ENCODE measurements at regions not wholly inside any gene's neighbourhood (a gene's known extent, or its start where the extent isn't known, plus 50 kb on each side); places are given as distances from the start of the nearest gene placed in this dataset.

DNA sequence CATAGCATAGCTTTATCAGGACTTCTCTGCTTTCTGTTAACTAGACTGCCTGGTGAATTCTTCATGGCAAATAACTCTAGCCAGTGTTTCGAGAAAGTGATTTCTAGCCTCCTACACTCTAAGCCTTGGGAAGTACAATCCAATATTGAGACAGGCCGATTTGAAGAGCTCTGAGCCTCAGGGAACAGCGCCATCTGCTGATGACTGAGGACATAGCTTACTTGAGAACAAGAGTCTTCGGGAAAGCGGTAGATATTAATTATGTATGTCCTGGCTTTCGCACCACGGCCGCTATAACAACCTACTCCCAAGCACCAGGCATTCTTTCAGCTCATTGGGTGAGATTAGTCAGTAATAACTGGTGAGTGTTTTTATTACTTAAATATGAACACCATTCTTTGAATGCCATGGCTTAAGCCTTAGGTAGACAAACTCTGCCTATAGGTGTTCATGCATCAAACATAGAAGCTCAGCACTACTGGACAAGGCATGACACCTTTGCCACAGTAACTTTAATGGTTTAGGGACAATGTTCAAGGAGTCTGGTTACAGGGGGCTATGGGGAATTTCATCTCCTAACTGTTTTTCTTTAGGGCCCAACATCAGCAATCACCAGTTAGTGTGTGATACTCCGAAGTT lies 518.6 kb downstream of the BMP2 start:
- WGBS, 2 donors (ENCODE audit: low coverage in 1 of 2) = 16 to 24% methylated on average over 7 to 9 of the region's 9 CpGs
- TF ChIP-seq, protein P1, sequence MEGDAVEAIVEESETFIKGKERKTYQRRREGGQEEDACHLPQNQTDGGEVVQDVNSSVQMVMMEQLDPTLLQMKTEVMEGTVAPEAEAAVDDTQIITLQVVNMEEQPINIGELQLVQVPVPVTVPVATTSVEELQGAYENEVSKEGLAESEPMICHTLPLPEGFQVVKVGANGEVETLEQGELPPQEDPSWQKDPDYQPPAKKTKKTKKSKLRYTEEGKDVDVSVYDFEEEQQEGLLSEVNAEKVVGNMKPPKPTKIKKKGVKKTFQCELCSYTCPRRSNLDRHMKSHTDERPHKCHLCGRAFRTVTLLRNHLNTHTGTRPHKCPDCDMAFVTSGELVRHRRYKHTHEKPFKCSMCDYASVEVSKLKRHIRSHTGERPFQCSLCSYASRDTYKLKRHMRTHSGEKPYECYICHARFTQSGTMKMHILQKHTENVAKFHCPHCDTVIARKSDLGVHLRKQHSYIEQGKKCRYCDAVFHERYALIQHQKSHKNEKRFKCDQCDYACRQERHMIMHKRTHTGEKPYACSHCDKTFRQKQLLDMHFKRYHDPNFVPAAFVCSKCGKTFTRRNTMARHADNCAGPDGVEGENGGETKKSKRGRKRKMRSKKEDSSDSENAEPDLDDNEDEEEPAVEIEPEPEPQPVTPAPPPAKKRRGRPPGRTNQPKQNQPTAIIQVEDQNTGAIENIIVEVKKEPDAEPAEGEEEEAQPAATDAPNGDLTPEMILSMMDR (IDR thresholded peaks at IDR 0.05) = peak; percentile 59 to 83 (median 72)
- TF ChIP-seq EP300 (IDR thresholded peaks at IDR 0.05; ENCODE audit: low read depth) = no peak
- H3K9me3 ChIP-seq = no peaks in the 10 kb centered on the region
- no peak overlapping the region for H3K27ac ChIP-seq
- H3K27me3 ChIP-seq = no peaks in the 10 kb centered on the region
- H3K4me3 ChIP-seq = no peak overlapping the region
- DNase-seq = peak; percentile 67
- intact Hi-C loops (cut with DNase I; ENCODE audit: low total_unique reads) = no loop called here
- no peaks in the 10 kb centered on the region for H3K4me1 ChIP-seq
- no peaks in the 10 kb centered on the region for H3K36me3 ChIP-seq
- in situ Hi-C loops (cut with MboI; ENCODE audit: low pct_ligation_motif_present in 1 of 4, low pct_unique_long_range_greater_than_20kb in 1 of 4, low sequenced_read_pairs in 3 of 4) = loop anchor here in 3 of 4 donors (10.0 to 25.0 kb wide), 2 partner anchors 524 to 1141 kb away; partner anchors contain the start of gene BMP2 (in 2 of the 3)

DNA sequence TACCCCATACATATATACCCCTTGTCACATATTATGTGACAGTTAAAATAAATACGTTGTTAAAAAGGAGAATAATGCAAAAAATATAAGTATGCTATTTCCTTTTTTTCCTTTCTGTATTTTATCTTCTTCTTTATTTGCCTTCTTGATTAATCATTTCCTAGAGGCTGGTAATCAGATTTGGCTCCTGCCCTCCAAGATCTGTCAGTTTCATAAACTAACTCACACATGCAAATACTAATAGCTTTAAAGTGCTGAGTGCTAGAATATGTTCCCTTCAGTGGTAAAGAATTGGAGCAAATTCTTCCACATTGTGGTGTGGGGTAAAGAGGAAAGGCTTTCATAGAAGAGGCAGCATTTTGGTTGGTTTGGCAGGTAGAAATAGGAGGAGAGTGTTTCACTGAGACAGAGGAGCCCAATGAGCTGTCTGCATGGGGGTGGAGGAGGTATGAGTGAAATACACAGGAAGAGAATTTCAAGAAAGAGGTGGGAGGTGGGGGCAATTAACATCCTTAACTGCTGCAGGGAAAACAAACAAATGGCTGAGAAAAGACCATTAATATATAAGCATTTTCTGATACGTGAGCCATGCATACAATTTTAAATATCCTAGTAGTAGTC lies 523.9 kb downstream of the BMP2 start:
- 39% methylated on average over 2 of the region's 2 CpGs for WGBS, 2 donors (ENCODE audit: low coverage in 1 of 2)
- intact Hi-C loops (cut with DNase I; ENCODE audit: low total_unique reads) = no loop called here

DNA sequence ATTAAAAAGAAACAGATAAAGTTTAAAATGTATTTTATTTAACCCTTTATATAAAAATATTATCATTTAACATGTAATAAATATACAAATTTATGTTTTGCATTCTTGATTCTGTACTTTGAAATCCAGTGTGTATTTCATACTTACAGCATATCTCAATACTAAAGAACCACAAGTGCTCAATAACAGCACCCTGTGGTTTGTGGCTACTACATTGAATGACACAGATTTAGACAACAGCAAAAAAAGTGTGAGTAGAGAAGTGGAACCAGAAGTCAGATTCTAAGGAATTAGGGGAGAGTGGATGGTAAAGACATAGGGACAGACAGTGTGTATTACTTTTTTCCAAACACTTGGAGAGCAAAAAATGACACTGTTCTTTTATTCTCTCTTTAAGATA lies 524.5 kb downstream of the BMP2 start:
- H3K36me3 ChIP-seq = no peaks in the 10 kb centered on the region
- H3K27ac ChIP-seq = no peak overlapping the region
- H3K4me3 ChIP-seq = no peak overlapping the region
- no peaks in the 10 kb centered on the region for H3K9me3 ChIP-seq
- no peaks in the 10 kb centered on the region for H3K27me3 ChIP-seq
- in situ Hi-C loops (cut with MboI; ENCODE audit: low pct_ligation_motif_present in 1 of 4, low pct_unique_long_range_greater_than_20kb in 1 of 4, low sequenced_read_pairs in 3 of 4) (loop anchor here in 2 of 4 donors (25.0 kb wide), 1 partner anchor 530 kb away; the partner anchor contains the start of gene BMP2 (in 2 of the 2)), intact Hi-C loops (cut with DNase I; ENCODE audit: low total_unique reads) (no loop called here)
- DNase-seq = no peak
- no peaks in the 10 kb centered on the region for H3K4me1 ChIP-seq
- no peak for TF ChIP-seq POLR2AphosphoS5 (IDR thresholded peaks at IDR 0.05)
- TF ChIP-seq, protein P1 (IDR thresholded peaks at IDR 0.05) = no peak
- no peak for TF ChIP-seq EP300 (IDR thresholded peaks at IDR 0.05; ENCODE audit: low read depth)
- no peak for TF ChIP-seq POLR2A (IDR thresholded peaks at IDR 0.05)

More for the DNA sequence above, 523.9 kb downstream of the BMP2 start:
- DNase-seq = no peak
- TF ChIP-seq POLR2AphosphoS5 (IDR thresholded peaks at IDR 0.05) = no peak
- no peak for TF ChIP-seq EP300 (IDR thresholded peaks at IDR 0.05; ENCODE audit: low read depth)
- no peak for TF ChIP-seq POLR2A (IDR thresholded peaks at IDR 0.05)
- TF ChIP-seq, protein P1 (IDR thresholded peaks at IDR 0.05) = no peak
- no peaks in the 10 kb centered on the region for H3K9me3 ChIP-seq
- no peak overlapping the region for H3K27ac ChIP-seq
- in situ Hi-C loops (cut with MboI; ENCODE audit: low pct_ligation_motif_present in 1 of 4, low pct_unique_long_range_greater_than_20kb in 1 of 4, low sequenced_read_pairs in 3 of 4) = loop anchor here in 2 of 4 donors (25.0 kb wide), 1 partner anchor 529 kb away; the partner anchor contains the start of gene BMP2 (in 2 of the 2)
- no peak overlapping the region for H3K4me3 ChIP-seq
- no peaks in the 10 kb centered on the region for H3K4me1 ChIP-seq
- no peaks in the 10 kb centered on the region for H3K36me3 ChIP-seq
- H3K27me3 ChIP-seq = no peaks in the 10 kb centered on the region

DNA sequence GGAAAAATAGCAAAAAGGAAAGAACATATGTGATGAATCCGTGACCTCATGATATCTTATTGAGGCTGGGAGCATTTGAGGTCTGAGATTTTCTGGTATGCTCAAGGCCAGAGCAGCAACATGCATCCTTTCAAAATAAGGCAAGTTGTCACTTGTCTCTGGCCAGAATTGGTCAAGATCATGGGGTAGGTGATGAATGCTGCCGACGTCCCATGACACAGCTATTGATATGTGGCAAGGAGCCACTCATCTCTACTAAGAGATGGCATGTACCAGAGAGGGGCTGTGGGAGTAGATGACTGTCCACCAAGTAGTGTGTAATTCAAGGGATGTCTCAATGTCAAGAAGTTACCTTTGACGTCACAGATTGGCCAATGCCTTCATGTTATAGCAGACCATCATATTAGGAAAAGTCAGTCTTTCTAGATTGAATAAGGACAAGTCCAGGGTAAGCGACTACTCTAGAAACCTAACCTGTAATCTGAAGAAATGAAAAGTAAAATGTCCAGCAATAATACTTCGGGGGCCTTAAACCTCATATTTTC lies 527.4 kb downstream of the BMP2 start:
- intact Hi-C loops (cut with DNase I; ENCODE audit: low total_unique reads) = no loop called here
- H3K9me3 ChIP-seq = no peaks in the 10 kb centered on the region
- in situ Hi-C loops (cut with MboI; ENCODE audit: low pct_ligation_motif_present in 1 of 4, low pct_unique_long_range_greater_than_20kb in 1 of 4, low sequenced_read_pairs in 3 of 4) = loop anchor here in 2 of 4 donors (25.0 kb wide), 1 partner anchor 533 kb away; the partner anchor contains the start of gene BMP2 (in 2 of the 2)
- DNase-seq = no peak
- 84 to 98% methylated on average over 4 to 6 of the region's 6 CpGs for WGBS, 2 donors (ENCODE audit: low coverage in 1 of 2)
- H3K4me1 ChIP-seq = no peaks in the 10 kb centered on the region
- H3K27me3 ChIP-seq = no peaks in the 10 kb centered on the region
- TF ChIP-seq, protein P1 (IDR thresholded peaks at IDR 0.05) = no peak
- TF ChIP-seq POLR2A (IDR thresholded peaks at IDR 0.05) (no peak), EP300 (IDR thresholded peaks at IDR 0.05; ENCODE audit: low read depth) (no peak), POLR2AphosphoS5 (IDR thresholded peaks at IDR 0.05) (no peak)
- no peak overlapping the region for H3K27ac ChIP-seq
- no peaks in the 10 kb centered on the region for H3K36me3 ChIP-seq
- no peak overlapping the region for H3K4me3 ChIP-seq

Data from transverse colon (tissue), 4 donors.